DMS53 treated with DMSO at 0.1 percent for 48 hours (cell line): ENCODE measurements at regions not wholly inside any gene's neighbourhood (a gene's known extent, or its start where the extent isn't known, plus 50 kb on each side); places are given as distances from the start of the nearest gene placed in this dataset.

Source experiments
- DNase-seq: peaks from one replicate; lab custom pipeline; 2025; ENCODE audit not compliant: unreplicated experiment; lab: John Stamatoyannopoulos, UW

- DNase-seq = no peak
Measured at GRCh38 chr4:112982680-112983079, 66.8 kb upstream of the ANK2 start.

- DNase-seq = no peak
Measured at GRCh38 chr4:112994732-112995464, 54.6 kb upstream of the ANK2 start.
